ENCODE measurements at regions not wholly inside any gene's neighbourhood (a gene's known extent, or its start where the extent isn't known, plus 50 kb on each side); places are given as distances from the start of the nearest gene placed in this dataset.

DNA sequence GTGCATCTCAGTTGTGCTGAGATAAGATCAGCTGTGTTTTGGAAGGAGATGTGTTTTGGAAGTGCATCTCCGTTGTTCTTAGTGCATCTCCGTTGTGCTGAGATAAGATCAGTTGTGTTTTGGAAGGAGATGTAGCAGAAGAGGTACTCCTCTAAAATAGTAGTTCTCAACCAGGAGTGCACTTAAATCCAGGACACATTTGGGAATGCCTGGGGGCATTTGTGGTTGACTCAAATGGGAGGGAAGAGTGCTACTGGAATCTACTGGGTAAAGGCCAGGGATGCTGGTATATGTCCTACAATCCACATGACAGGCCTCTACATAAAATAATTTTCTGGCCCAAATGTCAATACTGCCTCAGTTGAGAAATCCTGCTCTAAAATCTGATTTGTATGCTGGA is 70.8 kb upstream of the CHRDL1 start:
- no peak for DNase-seq (ENCODE audit: low read depth in 1 of 2, low spot score in 1 of 2)
- Histone ChIP-seq H3K9me3 (no peaks in the 10 kb centered on the region), H3K27ac (no peak overlapping the region), H3K4me3 (no peak overlapping the region), H3K4me2 (no peak overlapping the region), H3K4me1 (no peaks in the 10 kb centered on the region)
- WGBS (ENCODE audit: missing lambda C conversion rate), result 5% methylated on average over 2 of the region's 2 CpGs
- POLR2A ChIA-PET, result no interaction called here
- no peak for TF ChIP-seq POLR2A (IDR thresholded peaks at IDR 0.05; ENCODE audit: low read length)
- no peak for FAIRE-seq
- CTCF ChIA-PET, result no interaction called here
- ATAC-seq, result no peak

- H3K4me1 ChIP-seq, result no peaks in the 10 kb centered on the region
- H3K27ac ChIP-seq, result no peak overlapping the region
- CTCF ChIA-PET, result interaction anchor here (1.5 to 1.8 kb wide), 2 partner anchors 10 to 17 kb away, joined by 7 to 8 read pairs; no protein-coding TSS in a partner anchor
- TF ChIP-seq CHD2 (IDR thresholded peaks at IDR 0.05; ENCODE audit: low read length, partially characterized antibody) (no peak), FOXS1 (CRISPR knock-in tag; IDR thresholded peaks at IDR 0.05) (no peak), FOSB (CRISPR knock-in tag; IDR thresholded peaks at IDR 0.05) (no peak), CTCF (IDR thresholded peaks at IDR 0.05) (no peak), CHD4 (IDR thresholded peaks at IDR 0.05; ENCODE audit: borderline replicate concordance) (no peak), CBX2 (IDR thresholded peaks at IDR 0.05; ENCODE audit: borderline replicate concordance, low read depth) (no peak), RAD21 (conservative IDR thresholded peaks at IDR 0.05 in 1 of 2, IDR thresholded peaks at IDR 0.05 in 1 of 2) (no peak), BHLHE40 (IDR thresholded peaks at IDR 0.05; ENCODE audit: low read depth, low read length) (no peak), ESRRA (IDR thresholded peaks at IDR 0.05; ENCODE audit: borderline replicate concordance, low read length) (no peak), MAFK (IDR thresholded peaks at IDR 0.05; ENCODE audit: partially characterized antibody) (no peak), ZSCAN20 (CRISPR knock-in tag; IDR thresholded peaks at IDR 0.05) (no peak), TP53 (CRISPR knock-in tag; IDR thresholded peaks at IDR 0.05) (no peak), SREBF2 (IDR thresholded peaks at IDR 0.05) (no peak), HDAC2 (IDR thresholded peaks at IDR 0.05) (no peak), POLR2A (IDR thresholded peaks at IDR 0.05; ENCODE audit: low read length) (no peak), RCOR1 (IDR thresholded peaks at IDR 0.05; ENCODE audit: low read depth, low read length) (no peak), GATA3 (IDR thresholded peaks at IDR 0.05; ENCODE audit: borderline replicate concordance) (no peak)
- ATAC-seq, result no peak
- no peak overlapping the region for H3K4me2 ChIP-seq
- POLR2A ChIA-PET, result no interaction called here
- FAIRE-seq, result no peak
- WGBS (ENCODE audit: missing lambda C conversion rate), result 0% methylated on average over 1 of the region's 1 CpG
- H3K4me3 ChIP-seq, result no peak overlapping the region
- no peaks in the 10 kb centered on the region for H3K9me3 ChIP-seq
- DNase-seq (ENCODE audit: low read depth in 1 of 2, low spot score in 1 of 2), result no peak
Observed at GRCh38 chrX:110863883-110864282, 68.3 kb upstream of the CHRDL1 start.

GRCh38 chrX:110858565-110858964 is 62.9 kb upstream of the CHRDL1 start:
- ChIA-PET POLR2A (no interaction called here), CTCF (interaction anchor here (1.8 kb wide), 1 partner anchor 11 kb away, joined by 6 read pairs; no protein-coding TSS in a partner anchor)
- Histone ChIP-seq H3K9me3 (no peaks in the 10 kb centered on the region), H3K4me2 (no peak overlapping the region), H3K4me1 (no peaks in the 10 kb centered on the region), H3K27ac (no peak overlapping the region), H3K4me3 (no peak overlapping the region)
- TF ChIP-seq HOXB13 (CRISPR knock-in tag; IDR thresholded peaks at IDR 0.05; ENCODE audit: low read depth), result no peak
- no peak for TF ChIP-seq ZSCAN20 (CRISPR knock-in tag; IDR thresholded peaks at IDR 0.05)
- no peak for TF ChIP-seq POLR2AphosphoS2 (conservative IDR thresholded peaks at IDR 0.05; ENCODE audit: low read length)
- TF ChIP-seq MAZ (IDR thresholded peaks at IDR 0.05; ENCODE audit: borderline replicate concordance, low read depth, low read length), result no peak
- no peak for TF ChIP-seq CHD2 (IDR thresholded peaks at IDR 0.05; ENCODE audit: low read length, partially characterized antibody)
- no peak for TF ChIP-seq ZFP36 (IDR thresholded peaks at IDR 0.05; ENCODE audit: borderline replicate concordance, partially characterized antibody)
- TF ChIP-seq MAFK (IDR thresholded peaks at IDR 0.05; ENCODE audit: partially characterized antibody), result no peak
- TF ChIP-seq FOXS1 (CRISPR knock-in tag; IDR thresholded peaks at IDR 0.05), result no peak
- TF ChIP-seq, protein P1, sequence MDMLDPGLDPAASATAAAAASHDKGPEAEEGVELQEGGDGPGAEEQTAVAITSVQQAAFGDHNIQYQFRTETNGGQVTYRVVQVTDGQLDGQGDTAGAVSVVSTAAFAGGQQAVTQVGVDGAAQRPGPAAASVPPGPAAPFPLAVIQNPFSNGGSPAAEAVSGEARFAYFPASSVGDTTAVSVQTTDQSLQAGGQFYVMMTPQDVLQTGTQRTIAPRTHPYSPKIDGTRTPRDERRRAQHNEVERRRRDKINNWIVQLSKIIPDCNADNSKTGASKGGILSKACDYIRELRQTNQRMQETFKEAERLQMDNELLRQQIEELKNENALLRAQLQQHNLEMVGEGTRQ (IDR thresholded peaks at IDR 0.05), result no peak
- TF ChIP-seq EHF (CRISPR knock-in tag; IDR thresholded peaks at IDR 0.05), result no peak
- TF ChIP-seq FOSL2 (IDR thresholded peaks at IDR 0.05), result no peak
- TF ChIP-seq FOSL2 (CRISPR knock-in tag; IDR thresholded peaks at IDR 0.05), result no peak
- no peak for TF ChIP-seq KDM5A (IDR thresholded peaks at IDR 0.05)
- no peak for TF ChIP-seq TP53 (CRISPR knock-in tag; IDR thresholded peaks at IDR 0.05)
- TF ChIP-seq ZC3H11A (IDR thresholded peaks at IDR 0.05), result no peak
- FAIRE-seq (no peak), DNase-seq (ENCODE audit: low read depth in 1 of 2, low spot score in 1 of 2) (no peak), ATAC-seq (no peak)
- WGBS (ENCODE audit: missing lambda C conversion rate), result 4% methylated on average over 2 of the region's 2 CpGs
